WI38 (cell line): ENCODE measurements at regions not wholly inside any gene's neighbourhood (a gene's known extent, or its start where the extent isn't known, plus 50 kb on each side); places are given as distances from the start of the nearest gene placed in this dataset.

Source experiments
- H3K4me3 ChIP-seq: 2 replicates; pipeline ENCODE4 v1.5.1; 2011; ENCODE audit warnings: low read depth, mild to moderate bottlenecking, control low read depth, low read length
- TF ChIP-seq, protein P1 (sequence below): IDR thresholded peaks from 2 replicates; pipeline ENCODE4 v1.5.1; 2012; ENCODE audit warnings: low read depth, mild to moderate bottlenecking, control low read depth, low read length

DNA sequence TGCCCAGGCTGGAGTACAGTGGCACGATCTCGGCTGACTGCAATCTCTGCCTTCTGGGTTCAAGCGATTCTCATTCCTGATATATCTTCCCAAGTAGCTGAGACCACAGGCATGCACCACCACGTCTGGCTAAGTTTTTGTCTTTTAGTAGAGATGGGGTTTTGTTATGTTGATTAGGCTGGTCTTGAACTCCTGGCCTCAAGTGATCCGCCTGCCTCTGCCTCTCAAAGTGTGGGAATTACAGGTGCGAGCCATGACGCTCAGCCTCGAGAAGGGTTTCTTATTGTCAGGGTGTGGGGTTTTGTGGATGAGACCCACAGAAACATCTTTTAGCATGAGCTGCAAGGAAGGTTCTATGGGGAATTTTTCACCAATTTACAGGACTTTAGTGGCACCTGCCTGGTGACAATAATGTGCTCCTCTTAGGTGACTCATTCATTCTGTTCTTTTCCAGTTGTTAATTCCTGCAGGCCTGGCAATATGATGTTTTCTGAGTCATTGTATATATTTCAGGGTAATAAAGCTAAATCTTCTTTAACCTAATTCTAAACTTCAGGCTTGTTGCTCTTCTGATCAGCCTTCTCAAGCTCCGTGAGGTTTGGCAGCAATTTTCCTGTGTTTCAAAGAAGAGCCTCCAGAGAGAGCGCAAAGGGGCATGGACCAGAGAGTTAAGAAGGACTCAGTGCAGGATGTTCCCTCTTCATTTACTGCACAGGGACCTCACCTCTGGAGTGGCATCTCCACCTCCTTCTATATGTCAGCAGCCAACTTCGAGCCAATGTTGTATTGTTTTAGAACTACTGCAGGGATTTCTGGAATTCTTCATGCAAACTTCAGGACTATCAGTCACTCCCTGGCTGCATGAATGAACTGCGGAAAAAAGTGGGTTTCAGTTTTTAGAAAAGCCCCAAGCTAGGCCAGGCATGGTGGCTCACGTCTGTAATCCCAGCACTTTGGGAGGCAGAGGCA is 77.8 kb upstream of the ZNF618 start:
- H3K4me3 ChIP-seq: no peak overlapping the region
- TF ChIP-seq, protein P1, sequence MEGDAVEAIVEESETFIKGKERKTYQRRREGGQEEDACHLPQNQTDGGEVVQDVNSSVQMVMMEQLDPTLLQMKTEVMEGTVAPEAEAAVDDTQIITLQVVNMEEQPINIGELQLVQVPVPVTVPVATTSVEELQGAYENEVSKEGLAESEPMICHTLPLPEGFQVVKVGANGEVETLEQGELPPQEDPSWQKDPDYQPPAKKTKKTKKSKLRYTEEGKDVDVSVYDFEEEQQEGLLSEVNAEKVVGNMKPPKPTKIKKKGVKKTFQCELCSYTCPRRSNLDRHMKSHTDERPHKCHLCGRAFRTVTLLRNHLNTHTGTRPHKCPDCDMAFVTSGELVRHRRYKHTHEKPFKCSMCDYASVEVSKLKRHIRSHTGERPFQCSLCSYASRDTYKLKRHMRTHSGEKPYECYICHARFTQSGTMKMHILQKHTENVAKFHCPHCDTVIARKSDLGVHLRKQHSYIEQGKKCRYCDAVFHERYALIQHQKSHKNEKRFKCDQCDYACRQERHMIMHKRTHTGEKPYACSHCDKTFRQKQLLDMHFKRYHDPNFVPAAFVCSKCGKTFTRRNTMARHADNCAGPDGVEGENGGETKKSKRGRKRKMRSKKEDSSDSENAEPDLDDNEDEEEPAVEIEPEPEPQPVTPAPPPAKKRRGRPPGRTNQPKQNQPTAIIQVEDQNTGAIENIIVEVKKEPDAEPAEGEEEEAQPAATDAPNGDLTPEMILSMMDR: no peak

DNA sequence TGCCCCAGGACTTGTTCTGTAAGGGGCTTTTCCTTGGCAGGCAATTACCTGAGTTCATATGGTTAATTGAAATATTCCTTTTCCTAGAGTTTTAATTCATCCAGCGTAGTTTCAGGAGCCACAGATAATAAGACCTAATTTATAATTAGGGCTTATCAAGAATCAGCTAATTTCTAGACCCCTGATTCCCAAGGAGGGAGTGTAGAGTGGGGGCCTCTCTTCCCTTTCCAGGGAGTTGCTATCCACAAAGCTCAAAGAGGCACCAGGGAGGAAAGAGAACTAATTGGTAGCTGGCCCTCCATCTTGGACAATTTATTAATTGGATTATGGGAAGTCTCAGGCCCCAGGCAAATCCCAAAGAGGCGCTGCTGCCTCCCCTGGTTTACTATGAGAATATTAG is 75.8 kb upstream of the ZNF618 start:
- TF ChIP-seq, protein P1: no peak
- H3K4me3 ChIP-seq: no peak overlapping the region

DNA sequence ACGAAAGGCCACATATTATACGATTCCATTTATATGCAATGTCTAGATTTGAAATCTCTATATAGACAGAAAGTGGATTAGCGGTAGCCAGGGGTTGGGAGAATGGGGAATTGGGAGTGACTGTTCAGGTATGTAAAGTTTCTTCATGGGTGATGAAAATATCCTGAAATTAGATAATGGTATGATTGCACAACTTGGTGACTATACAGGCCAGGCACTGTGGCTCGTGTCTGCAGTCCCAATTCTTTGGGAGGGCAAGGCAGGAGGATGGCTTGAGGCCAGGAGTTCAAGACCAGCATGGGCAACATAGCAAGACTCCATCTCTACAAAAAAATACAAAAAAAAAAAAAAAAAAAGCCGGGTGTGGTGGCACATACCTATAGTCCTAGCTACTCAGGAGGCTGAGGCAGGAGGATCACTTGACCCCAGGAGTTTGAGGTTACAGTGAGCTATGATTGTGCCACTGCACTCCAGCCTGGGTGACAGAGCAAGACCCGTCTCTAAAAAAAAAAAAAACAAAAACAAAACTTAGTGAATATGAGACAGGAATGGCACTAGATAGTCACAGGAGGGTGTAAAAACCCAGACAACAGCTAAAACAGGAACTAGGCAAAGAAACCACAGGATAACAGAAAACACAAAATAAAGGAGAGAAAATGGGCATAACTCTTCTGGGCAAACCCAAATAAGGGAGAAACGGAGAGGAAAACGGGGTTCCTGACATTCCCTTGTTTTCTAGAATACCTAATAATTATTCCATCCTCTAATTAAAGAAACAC is 72.1 kb upstream of the ZNF618 start:
- no peak overlapping the region for H3K4me3 ChIP-seq
- TF ChIP-seq, protein P1: no peak

DNA sequence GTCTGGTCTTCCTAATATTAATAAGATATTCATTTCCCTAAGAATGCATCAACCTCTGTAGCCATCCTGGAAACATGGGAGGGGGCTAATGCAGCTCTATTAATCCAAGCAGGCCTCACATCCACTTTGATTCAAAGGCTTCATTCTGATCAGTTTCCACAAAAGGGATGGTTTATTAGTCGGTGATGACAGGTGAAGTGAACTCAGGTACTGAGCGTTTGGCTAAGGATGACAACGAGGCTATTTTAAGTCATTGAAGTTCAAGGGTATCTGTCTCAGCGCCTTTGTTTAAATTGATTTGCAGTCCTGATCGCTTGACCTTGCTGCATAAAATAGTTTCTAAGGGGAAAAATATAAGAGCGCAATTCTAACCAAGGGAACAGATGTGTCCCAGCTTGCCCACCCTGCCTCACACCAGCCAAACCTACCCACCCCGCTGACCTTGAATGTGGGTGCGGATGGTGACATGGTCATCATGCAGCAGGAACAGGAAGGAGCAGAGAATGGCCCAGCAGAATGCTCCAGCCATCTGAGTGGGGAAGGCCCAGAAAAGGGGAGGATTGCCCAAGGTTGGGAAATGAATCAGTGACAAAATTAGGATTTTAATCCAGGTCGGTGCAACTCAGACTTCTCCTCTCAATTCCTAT is 70.5 kb upstream of the ZNF618 start:
- TF ChIP-seq, protein P1: no peak
- no peak overlapping the region for H3K4me3 ChIP-seq

DNA sequence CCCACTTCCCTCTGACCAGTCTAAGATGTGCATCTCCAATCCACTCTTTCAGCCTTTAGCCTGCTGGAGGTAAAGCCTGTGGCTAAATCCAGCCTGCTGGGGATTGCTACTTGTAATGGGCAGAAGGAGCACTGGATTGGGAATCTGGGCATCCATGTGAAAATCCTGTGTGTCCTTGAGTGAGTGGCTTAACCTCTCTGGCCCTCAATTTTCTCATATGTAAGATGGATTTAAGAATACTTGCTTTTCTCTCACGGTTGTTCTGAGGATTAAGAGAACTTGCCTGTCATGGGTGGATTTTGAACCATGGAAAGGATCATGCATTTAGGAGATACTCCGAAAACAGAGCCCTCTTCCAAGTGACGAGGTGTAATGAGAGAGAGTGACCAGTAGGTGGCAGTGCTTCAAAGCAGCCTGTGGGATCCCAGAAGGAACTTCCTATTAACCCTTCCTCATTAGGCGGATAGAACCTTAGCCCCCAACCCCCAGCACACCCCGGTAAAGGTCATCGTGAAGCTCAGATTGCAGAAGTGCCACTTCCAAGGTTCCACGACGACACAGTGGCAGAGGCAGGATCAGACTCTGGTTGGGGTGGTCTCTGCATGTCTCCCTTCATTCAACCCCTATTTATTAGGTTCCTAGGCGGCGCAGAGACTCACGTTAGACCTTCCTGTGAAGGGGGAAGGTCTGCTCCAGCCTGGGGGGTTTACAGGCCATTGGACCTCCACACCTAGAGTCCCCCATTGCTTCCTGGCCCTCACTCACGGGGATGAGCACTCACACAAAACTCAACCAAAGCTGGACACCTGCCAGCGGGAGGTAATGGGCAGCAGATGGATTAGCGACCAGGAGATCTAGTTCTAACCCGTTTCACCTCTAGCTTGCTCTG is 68.7 kb upstream of the ZNF618 start:
- TF ChIP-seq, protein P1: peak; percentile 78
- H3K4me3 ChIP-seq: no peak overlapping the region

DNA sequence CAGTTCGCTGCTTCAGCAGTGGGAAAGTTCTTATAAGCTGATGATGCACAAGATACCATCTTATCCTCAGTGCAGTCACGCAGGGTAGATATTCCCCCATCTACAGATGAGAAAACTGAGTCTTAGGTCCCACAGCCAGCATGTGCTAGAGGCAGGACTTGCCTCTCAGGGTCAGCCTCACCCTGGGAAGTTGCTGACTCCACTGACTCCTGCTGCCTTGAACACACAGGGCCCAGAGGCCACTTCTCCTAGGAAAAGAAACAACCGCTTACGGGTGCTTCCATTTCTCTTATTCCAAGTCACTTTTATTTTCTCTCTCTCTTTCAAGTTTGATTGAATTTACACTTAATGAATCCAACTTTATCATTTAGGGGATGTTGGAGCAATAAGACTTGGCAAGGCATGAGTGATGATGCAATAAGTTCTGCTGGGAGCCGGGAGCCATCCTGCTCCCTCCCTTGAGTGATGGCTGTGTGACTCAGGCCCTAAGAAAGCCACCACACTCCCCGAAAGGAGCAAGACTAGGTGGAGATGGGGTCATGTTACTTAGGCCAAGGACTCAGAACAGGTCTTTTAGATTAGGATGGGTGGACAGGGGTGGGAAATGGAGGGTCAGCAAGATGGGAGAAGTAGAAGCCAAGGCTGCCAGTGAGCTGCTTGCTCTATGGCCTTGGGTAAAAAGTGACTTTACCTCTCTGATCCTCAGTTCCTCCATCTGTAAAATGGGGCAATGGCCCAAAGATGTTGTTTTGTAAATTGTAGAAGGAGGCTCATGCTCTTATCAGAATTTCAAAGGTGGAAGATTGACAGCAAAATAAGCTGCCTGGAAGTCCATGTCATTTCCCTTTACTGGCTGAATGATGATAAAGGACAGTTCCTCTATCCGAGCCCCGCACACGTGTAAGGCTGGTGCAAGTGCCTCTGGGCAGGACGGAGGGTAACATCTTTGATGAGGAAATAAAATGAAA is 67.4 kb upstream of the ZNF618 start:
- TF ChIP-seq, protein P1: no peak
- H3K4me3 ChIP-seq: no peak overlapping the region
